B cell (primary cell): ENCODE measurements at regions not wholly inside any gene's neighbourhood (a gene's known extent, or its start where the extent isn't known, plus 50 kb on each side); places are given as distances from the start of the nearest gene placed in this dataset.

ENCODE experiments used
- ATAC-seq: fragments of 200-7000 bp; cut with Tn5 transposase; one replicate; pipeline ENCODE4 v1.10.0; 2021; ENCODE audit warnings: low read depth, mild to moderate bottlenecking, moderate number of reproducible peaks, moderate library complexity
- CTCF ChIA-PET: fragments of 350-600 bp; sonication (Branson Sonifier 250); formaldehyde crosslinking; loops from one replicate; lab custom pipeline; 2021; ENCODE audit warnings: antibody characterized with exemption, inconsistent platforms; lab: Charles Lee
- POLR2A ChIA-PET: fragments of 350-600 bp; sonication (Branson Sonifier 250); formaldehyde crosslinking; loops from one replicate; lab custom pipeline; 2021; ENCODE audit warnings: antibody characterized with exemption; lab: Charles Lee
- DNase-seq: peaks from one replicate; pipeline ENCODE4 v3.0.0; 2013
- H2AFZ ChIP-seq: 2 replicates; pipeline ENCODE4 v1.6.1; 2012; ENCODE audit warnings: mild to moderate bottlenecking, low read depth, low read length; ENCODE audit not compliant: insufficient read depth, poor library complexity, severe bottlenecking
- H3K27ac ChIP-seq, 2 donors: 1 replicate in 1 of 2; 2 replicates in 1 of 2; pipeline ENCODE4 v1.5.1; 2012 to 2013; ENCODE audit warnings: low read length in 2 of 2, mild to moderate bottlenecking in 2 of 2, moderate library complexity in 1 of 2
- H3K27me3 ChIP-seq, 4 experiments: fragments of 200-600 bp in 1 of 4; sonication (generic) in 1 of 4; replicated peaks in 1 of 4; 1 replicate in 2 of 4; 2 replicates in 2 of 4; pipeline versions ENCODE4 v1.6.1 to v1.7.0; 2013 to 2016; ENCODE audit warnings: low read length in 3 of 4, mild to moderate bottlenecking in 2 of 4, mixed read lengths in 1 of 4, moderate library complexity in 1 of 4; ENCODE audit not compliant: insufficient read depth in 4 of 4, control insufficient read depth in 3 of 4; ENCODE audit errors: control extremely low read depth in 1 of 4
- H3K36me3 ChIP-seq, 2 experiments: replicated peaks in 1 of 2; 1 replicate in 1 of 2; 2 replicates in 1 of 2; pipeline versions ENCODE4 v1.6.1 to v1.7.1; 2013; ENCODE audit warnings: low read length in 1 of 2; ENCODE audit not compliant: insufficient read depth in 2 of 2, control insufficient read depth in 1 of 2; ENCODE audit errors: control extremely low read depth in 1 of 2, extremely low read depth in 1 of 2
- H3K4me1 ChIP-seq, 2 donors: fragments of 200-600 bp in 1 of 2; sonication (generic) in 1 of 2; 1 replicate in 1 of 2; 2 replicates in 1 of 2; pipeline versions ENCODE4 v1.5.1 to v1.6.1; 2013 to 2017; ENCODE audit warnings: low read length in 2 of 2; ENCODE audit not compliant: control insufficient read depth in 2 of 2, insufficient read depth in 2 of 2
- H3K4me2 ChIP-seq: replicated peaks from 2 replicates; pipeline ENCODE3; 2012; ENCODE audit warnings: mild to moderate bottlenecking, low read depth, low read length; ENCODE audit not compliant: poor library complexity, severe bottlenecking
- H3K4me3 ChIP-seq, 5 experiments: fragments of 200-600 bp in 1 of 5; sonication (generic) in 1 of 5; 1 replicate in 3 of 5; 2 replicates in 2 of 5; pipeline versions ENCODE4 v1.5.1 to v1.7.0; 2011 to 2016; ENCODE audit warnings: low read length in 4 of 5, mild to moderate bottlenecking in 4 of 5, low read depth in 2 of 5, control low read depth in 1 of 5, moderate library complexity in 1 of 5; ENCODE audit not compliant: insufficient read depth in 1 of 5; ENCODE audit errors: control extremely low read depth in 1 of 5, extremely low read depth in 1 of 5
- H3K79me2 ChIP-seq: fragments of 200-600 bp; sonication (generic); one replicate; pipeline ENCODE4 v1.6.0; 2016; ENCODE audit warnings: low read length; ENCODE audit not compliant: control insufficient read depth, insufficient read depth
- H3K9ac ChIP-seq: fragments of 200-600 bp; sonication (generic); 2 replicates; pipeline ENCODE4 v1.6.1; 2017; ENCODE audit warnings: mild to moderate bottlenecking, low read length, moderate library complexity
- H3K9me3 ChIP-seq, 3 donors: one replicate each; pipeline versions ENCODE4 v1.6.1 to v1.7.1; 2013; ENCODE audit warnings: low read length in 2 of 3; ENCODE audit not compliant: control insufficient read depth in 2 of 3, insufficient read depth in 1 of 3; ENCODE audit errors: control extremely low read depth in 1 of 3
- H4K20me1 ChIP-seq: 2 replicates; pipeline ENCODE4 v1.6.0; 2012; ENCODE audit warnings: mild to moderate bottlenecking, low read length; ENCODE audit not compliant: insufficient read depth, control insufficient read depth, poor library complexity, severe bottlenecking
- H3K27ac Mint-ChIP-seq: one replicate; pipeline ENCODE4 v1.8.0; 2021; ENCODE audit warnings: mixed read lengths
- H3K27me3 Mint-ChIP-seq: one replicate; pipeline ENCODE4 v1.8.0; 2021; ENCODE audit warnings: mixed read lengths
- H3K4me1 Mint-ChIP-seq: one replicate; pipeline ENCODE4 v1.8.0; 2021; ENCODE audit warnings: mixed read lengths
- H3K4me3 Mint-ChIP-seq: one replicate; pipeline ENCODE4 v1.8.0; 2021; ENCODE audit warnings: mixed read lengths
- H3K9me3 Mint-ChIP-seq: one replicate; pipeline ENCODE4 v1.8.0; 2022; ENCODE audit warnings: mixed read lengths; ENCODE audit not compliant: insufficient read depth
- CTCF ChIP-seq: fragments of 200-600 bp; IDR thresholded peaks from one replicate; pipeline ENCODE4 v1.8.0; 2022; ENCODE audit warnings: antibody characterized with exemption, mild to moderate bottlenecking
- EZH2 ChIP-seq: IDR thresholded peaks from 2 replicates; pipeline ENCODE4 v1.6.1; 2012; ENCODE audit warnings: borderline replicate concordance, low read depth, mild to moderate bottlenecking, moderate library complexity, low read length; ENCODE audit not compliant: insufficient read depth, poor library complexity, severe bottlenecking
- WGBS: methylation state at CpG from one replicate; pipeline ENCODE4 v1.1.5; 2013; ENCODE audit warnings: missing lambda C conversion rate; ENCODE audit not compliant: insufficient coverage; 5-methylcytosine and 5-hydroxymethylcytosine counted together
- intact Hi-C: fragments of 100-400 bp; cut with micrococcal nuclease; formaldehyde crosslinking; loops from one replicate; pipeline ENCODE4 v1.10.0; 2022

- H4K20me1 ChIP-seq: no peaks in the 10 kb centered on the region
- ATAC-seq (no peak), DNase-seq (no peak)
- intact Hi-C loops: no loop called here
- TF ChIP-seq CTCF (no peak), EZH2 (no peak)
- H3K27me3 Mint-ChIP-seq: peaks cover 25% of the 10 kb centered on the region
- H3K27me3 ChIP-seq: no peaks in the 10 kb centered on the region
- no peak overlapping the region for H3K4me3 Mint-ChIP-seq
- no peak overlapping the region for H3K27ac Mint-ChIP-seq
- no peak overlapping the region for H3K9ac ChIP-seq
- H2AFZ ChIP-seq: no peak overlapping the region
- H3K4me2 ChIP-seq: no peak overlapping the region
- CTCF ChIA-PET: no interaction called here
- H3K79me2 ChIP-seq: no peaks in the 10 kb centered on the region
- no peaks in the 10 kb centered on the region for H3K4me1 Mint-ChIP-seq
- POLR2A ChIA-PET: no interaction called here
- no peaks in the 10 kb centered on the region for H3K9me3 ChIP-seq
- no peaks in the 10 kb centered on the region for H3K36me3 ChIP-seq
- no peak overlapping the region for H3K27ac ChIP-seq
- no peak overlapping the region for H3K4me3 ChIP-seq
- no peaks in the 10 kb centered on the region for H3K4me1 ChIP-seq
- H3K9me3 Mint-ChIP-seq: no peaks in the 10 kb centered on the region
Observed at GRCh38 chr2:237232166-237232565, 146.5 kb downstream of the COPS8 start.

GRCh38 chr2:237234268-237234667 is 148.6 kb downstream of the COPS8 start:
- WGBS: 93% methylated on average over 2 of the region's 2 CpGs
- Histone ChIP-seq H4K20me1 (no peaks in the 10 kb centered on the region), H3K9ac (no peak overlapping the region), H3K79me2 (no peaks in the 10 kb centered on the region), H3K4me3 (no peak overlapping the region), H3K27ac (no peak overlapping the region), H3K4me1 (no peaks in the 10 kb centered on the region), H3K4me2 (no peak overlapping the region), H2AFZ (no peak overlapping the region), H3K9me3 (no peaks in the 10 kb centered on the region), H3K27me3 (no peaks in the 10 kb centered on the region), H3K36me3 (no peaks in the 10 kb centered on the region)
- TF ChIP-seq CTCF: no peak
- no peak for TF ChIP-seq EZH2
- ChIA-PET POLR2A (no interaction called here), CTCF (no interaction called here)
- Mint-ChIP-seq H3K27ac (no peak overlapping the region), H3K4me1 (no peaks in the 10 kb centered on the region), H3K4me3 (no peak overlapping the region), H3K9me3 (no peaks in the 10 kb centered on the region), H3K27me3 (peaks cover 18% of the 10 kb centered on the region)
- DNase-seq (no peak), ATAC-seq (no peak)
- intact Hi-C loops: no loop called here
